K562 (cell line): ENCODE measurements at regions not wholly inside any gene's neighbourhood (a gene's known extent, or its start where the extent isn't known, plus 50 kb on each side); places are given as distances from the start of the nearest gene placed in this dataset.

Source experiments
- ATAC-seq: fragments of 200-7000 bp; cut with Tn5 transposase; 3 replicates; pipeline ENCODE4 v1.9.1; 2020; ENCODE audit warnings: moderate library complexity
- BruUV-seq: library from RNA; stranded (reverse); fragments of 400-500 nt; replicated peaks from 2 replicates; lab custom pipeline; 2021; lab: Mats Ljungman, UMichigan
- CTCF ChIA-PET: fragments of 300-600 bp; formaldehyde crosslinking; extraction: SDS; loops from one replicate; lab custom pipeline; 2021; ENCODE audit warnings: low intra/inter-chr PET ratio; lab: Yijun Ruan, JAX
- POLR2A ChIA-PET: fragments of 300-600, 350-650 bp; sonication (Branson Sonifier 250); formaldehyde crosslinking; extraction: SDS; loops from one replicate; lab custom pipeline; 2021; ENCODE audit warnings: antibody characterized with exemption, inconsistent platforms; lab: Yijun Ruan, JAX
- DNase-seq, 4 experiments: peaks; one replicate each; pipeline versions ENCODE4 v3.0.0 to v3.0.0-alpha.2; 2011 to 2018; ENCODE audit warnings: low spot score in 3 of 4, mixed read lengths in 3 of 4; ENCODE audit errors: extremely low read depth in 1 of 4
- FAIRE-seq: peaks from 2 replicates; lab custom pipeline; 2011; peaks lifted over from hg19 to GRCh38; lab: Jason Lieb, UNC
- H2AFZ ChIP-seq: 2 replicates; pipeline ENCODE4 v1.6.0; 2011; ENCODE audit warnings: low read depth, low read length, control low read depth, inconsistent platforms
- H3K27ac ChIP-seq: fragments of 200-600 bp; 3 replicates; pipeline ENCODE4 v1.8.0; 2011; ENCODE audit warnings: low read depth, mild to moderate bottlenecking, control low read depth, inconsistent platforms, low read length, moderate library complexity, mixed read lengths; ENCODE audit errors: extremely low read depth
- H3K27me3 ChIP-seq, 2 experiments: fragments of 300-600 bp in 1 of 2; 2 replicates in 1 of 2; 3 replicates in 1 of 2; pipeline versions ENCODE4 v1.6.0 to v1.8.0; 2011; ENCODE audit warnings: inconsistent platforms in 2 of 2, low read length in 2 of 2, mild to moderate bottlenecking in 1 of 2, mixed read lengths in 1 of 2, moderate library complexity in 1 of 2; ENCODE audit not compliant: control insufficient read depth in 2 of 2, insufficient read depth in 2 of 2
- H3K36me3 ChIP-seq: fragments of 300-600 bp; 3 replicates; pipeline ENCODE4 v1.8.0; 2011; ENCODE audit warnings: mild to moderate bottlenecking, low read length, inconsistent platforms; ENCODE audit not compliant: control insufficient read depth, insufficient read depth
- H3K4me1 ChIP-seq, 2 experiments: fragments of 200-600 bp in 1 of 2; replicated peaks in 1 of 2; 2 replicates in 1 of 2; 3 replicates in 1 of 2; pipeline versions ENCODE4 v1.5.1 to v1.8.0; 2011; ENCODE audit warnings: inconsistent platforms in 2 of 2, low read length in 2 of 2, mild to moderate bottlenecking in 1 of 2, mixed read lengths in 1 of 2, moderate library complexity in 1 of 2; ENCODE audit not compliant: control insufficient read depth in 2 of 2, insufficient read depth in 2 of 2
- H3K4me2 ChIP-seq: 2 replicates; pipeline ENCODE4 v1.6.1; 2011; ENCODE audit warnings: low read length, control low read depth, inconsistent platforms, mixed read lengths; ENCODE audit not compliant: insufficient read depth
- H3K4me3 ChIP-seq: fragments of 200-600 bp; sonication (generic), shearing (Covaris generic); 2 replicates; pipeline ENCODE4 v1.5.1; 2016; ENCODE audit warnings: control low read depth, inconsistent platforms
- H3K79me2 ChIP-seq: fragments of 200-600 bp; 3 replicates; pipeline ENCODE4 v1.8.0; 2011; ENCODE audit warnings: low read length, inconsistent platforms; ENCODE audit not compliant: control insufficient read depth, insufficient read depth
- H3K9ac ChIP-seq, 2 experiments: 2 replicates each; pipeline versions ENCODE4 v1.6.0 to v1.6.1; 2011; ENCODE audit warnings: low read depth in 2 of 2, low read length in 2 of 2, control low read depth in 1 of 2, inconsistent platforms in 1 of 2, mild to moderate bottlenecking in 1 of 2, mixed read lengths in 1 of 2; ENCODE audit not compliant: insufficient read depth in 1 of 2
- H3K9me1 ChIP-seq: one replicate; pipeline ENCODE4 v1.6.0; 2011; ENCODE audit warnings: inconsistent platforms, mild to moderate bottlenecking, low read length, moderate library complexity; ENCODE audit not compliant: control insufficient read depth, insufficient read depth
- H3K9me3 ChIP-seq: replicated peaks from 2 replicates; pipeline ENCODE4 v1.5.1; 2011; ENCODE audit warnings: low read depth, low read length, inconsistent platforms; ENCODE audit not compliant: control insufficient read depth, insufficient read depth
- H4K20me1 ChIP-seq: replicated peaks from 2 replicates; pipeline ENCODE4 v1.6.1; 2011; ENCODE audit warnings: low read length, inconsistent platforms, mixed read lengths; ENCODE audit not compliant: control insufficient read depth, insufficient read depth
- CHD7 ChIP-seq: fragments of 200-600 bp; sonication (generic); IDR thresholded peaks from one replicate; pipeline ENCODE4 v1.6.1; 2012; ENCODE audit warnings: mild to moderate bottlenecking, low read depth, low read length, inconsistent platforms
- NBN ChIP-seq: fragments of 450-650 bp; IDR thresholded peaks from 2 replicates; pipeline ENCODE4 v1.6.1; 2016; ENCODE audit warnings: low read depth, mild to moderate bottlenecking
- NR1H2 ChIP-seq: sonication (generic); formaldehyde crosslinking; IDR thresholded peaks from 2 replicates; pipeline ENCODE4 v1.4.0; 2020; ENCODE audit warnings: mild to moderate bottlenecking, missing genetic modification reagents
- NR4A1 ChIP-seq, 2 experiments: fragments of 250-450 bp in 1 of 2; fragments of 450-650 bp in 1 of 2; sonication (Bioruptor Pico) in 1 of 2; IDR thresholded peaks; 2 replicates each; pipeline versions ENCODE4 v1.4.0 to v1.6.1; 2016 to 2020; ENCODE audit warnings: mild to moderate bottlenecking in 2 of 2, missing compliant biosample characterization in 1 of 2, missing genetic modification characterization in 1 of 2, moderate library complexity in 1 of 2
- RREB1 ChIP-seq: fragments of 250-450 bp; sonication (Bioruptor Pico); IDR thresholded peaks from 2 replicates; pipeline ENCODE4 v1.4.0; 2020
- ZNF778 ChIP-seq: fragments of 450-650 bp; formaldehyde crosslinking; IDR thresholded peaks from 2 replicates; pipeline ENCODE4 v1.4.0; 2020; ENCODE audit warnings: mild to moderate bottlenecking, moderate library complexity
- in situ Hi-C: fragments of 300-500 bp; cut with MboI; formaldehyde crosslinking; loops from 4 replicates; pipeline ENCODE4 v1.15.0; 2018; ENCODE audit warnings: inconsistent platforms, mixed read lengths
- intact Hi-C: fragments of 100-400 bp; cut with micrococcal nuclease; formaldehyde crosslinking; loops from 2 replicates; pipeline ENCODE4 v1.14.2; 2022

- H3K9ac ChIP-seq = no peak overlapping the region
- intact Hi-C loops = no loop called here
- H3K27ac ChIP-seq = no peak overlapping the region
- ATAC-seq = no peak
- CTCF ChIA-PET = no interaction called here
- no peak overlapping the region for H3K4me2 ChIP-seq
- POLR2A ChIA-PET = interaction anchor here (0.8 to 1.2 kb wide), 2 partner anchors 9 to 17 kb away, joined by 3 to 4 read pairs; no protein-coding TSS in a partner anchor
- H4K20me1 ChIP-seq = no peaks in the 10 kb centered on the region
- no peak overlapping the region for H2AFZ ChIP-seq
- BruUV-seq = no TSS peak
- no peaks in the 10 kb centered on the region for H3K9me3 ChIP-seq
- H3K4me1 ChIP-seq = no peaks in the 10 kb centered on the region
- FAIRE-seq = no peak
- H3K36me3 ChIP-seq = no peaks in the 10 kb centered on the region
- in situ Hi-C loops = no loop called here
- no peaks in the 10 kb centered on the region for H3K27me3 ChIP-seq
- no peaks in the 10 kb centered on the region for H3K9me1 ChIP-seq
- no peaks in the 10 kb centered on the region for H3K79me2 ChIP-seq
- DNase-seq = no peak
- H3K4me3 ChIP-seq = no peak overlapping the region
- TF ChIP-seq RREB1 (CRISPR knock-in tag) (no peak), NR4A1 (CRISPR knock-in tag; IDR thresholded peaks at IDR 0.05) (no peak), NR4A1 (tag; IDR thresholded peaks at IDR 0.05) (no peak), NR1H2 (CRISPR knock-in tag) (no peak), CHD7 (no peak), NBN (no peak), ZNF778 (no peak)
Observed at GRCh38 chr1:162950187-162950586, 89.2 kb upstream of the CCDC190 start.
